GM12878 (cell line): ENCODE measurements at regions not wholly inside any gene's neighbourhood (a gene's known extent, or its start where the extent isn't known, plus 50 kb on each side); places are given as distances from the start of the nearest gene placed in this dataset.

Experiments
- ATAC-seq: fragments of 200-7000 bp; cut with Tn5 transposase; 3 replicates; pipeline ENCODE4 v1.9.1; 2020; ENCODE audit warnings: mild to moderate bottlenecking, moderate library complexity
- BruUV-seq: library from RNA; stranded (reverse); fragments of 400-500 nt; replicated peaks from 2 replicates; lab custom pipeline; 2021; lab: Mats Ljungman, UMichigan
- CTCF ChIA-PET: fragments of 300-600 bp; sonication (Branson Sonifier 250); formaldehyde crosslinking; extraction: SDS; loops from one replicate; lab custom pipeline; 2021; ENCODE audit warnings: inconsistent platforms; lab: Yijun Ruan, JAX
- POLR2A ChIA-PET: fragments of 350-600 bp; formaldehyde crosslinking; extraction: SDS; loops from one replicate; lab custom pipeline; 2021; ENCODE audit warnings: inconsistent platforms; lab: Charles Lee
- RAD21 ChIA-PET: fragments of 300-600 bp; sonication (Branson Sonifier 250); formaldehyde crosslinking; loops from one replicate; lab custom pipeline; 2023; ENCODE audit warnings: antibody characterized with exemption; ENCODE audit not compliant: unreplicated experiment; lab: Charles Lee
- SMC1A ChIA-PET: fragments of 300-600 bp; sonication (Branson Sonifier 250); formaldehyde crosslinking; loops from one replicate; lab custom pipeline; 2023; ENCODE audit not compliant: unreplicated experiment, uncharacterized antibody; lab: Charles Lee
- DNase-seq: peaks from one replicate; pipeline ENCODE4 v3.0.0-alpha.2; 2011; ENCODE audit warnings: low read depth, low spot score
- FAIRE-seq: peaks from 3 replicates; lab custom pipeline; 2011; peaks lifted over from hg19 to GRCh38; lab: Jason Lieb, UNC
- H2AFZ ChIP-seq: 2 replicates; pipeline ENCODE4 v1.6.0; 2011; ENCODE audit warnings: low read depth, low read length, control low read depth; ENCODE audit not compliant: control insufficient read depth
- H3K27ac ChIP-seq: 2 replicates; pipeline ENCODE4 v1.5.1; 2011; ENCODE audit warnings: control low read depth; ENCODE audit not compliant: control insufficient read depth, insufficient read depth
- H3K27me3 ChIP-seq, 2 experiments: replicated peaks in 1 of 2; 2 replicates each; pipeline versions ENCODE4 v1.6.0 to v1.6.1; 2011; ENCODE audit warnings: low read length in 1 of 2; ENCODE audit not compliant: control insufficient read depth in 2 of 2, insufficient read depth in 2 of 2
- H3K36me3 ChIP-seq, 2 experiments: 2 replicates each; pipeline ENCODE4 v1.5.1; 2011; ENCODE audit warnings: low read length in 1 of 2; ENCODE audit not compliant: control insufficient read depth in 2 of 2, insufficient read depth in 2 of 2
- H3K4me1 ChIP-seq: 2 replicates; pipeline ENCODE4 v1.6.1; 2011; ENCODE audit warnings: mild to moderate bottlenecking, low read length, moderate library complexity, mixed read lengths; ENCODE audit not compliant: control insufficient read depth, insufficient read depth
- H3K4me2 ChIP-seq: 2 replicates; pipeline ENCODE4 v1.6.0; 2011; ENCODE audit warnings: control low read depth; ENCODE audit not compliant: control insufficient read depth, insufficient read depth
- H3K4me3 ChIP-seq: fragments of 200-600 bp; sonication (generic); 2 replicates; pipeline ENCODE4 v1.5.1; 2016
- H3K79me2 ChIP-seq: 2 replicates; pipeline ENCODE4 v1.6.0; 2011; ENCODE audit warnings: low read length; ENCODE audit not compliant: control insufficient read depth, insufficient read depth
- H3K9ac ChIP-seq: 2 replicates; pipeline ENCODE4 v1.8.0; 2011; ENCODE audit warnings: low read length, control low read depth, mixed read lengths; ENCODE audit not compliant: control insufficient read depth, insufficient read depth
- H3K9me3 ChIP-seq: replicated peaks from 3 replicates; pipeline ENCODE4 v1.5.1; 2011; ENCODE audit warnings: mild to moderate bottlenecking, low read length; ENCODE audit not compliant: control insufficient read depth, insufficient read depth
- H4K20me1 ChIP-seq: 2 replicates; pipeline ENCODE4 v1.6.0; 2011; ENCODE audit not compliant: control insufficient read depth, insufficient read depth
- ETV6 ChIP-seq, 2 experiments: fragments of 450-650 bp in 1 of 2; IDR thresholded peaks in 1 of 2; conservative IDR thresholded peaks in 1 of 2; 2 replicates each; pipeline ENCODE4 v1.6.1; 2014; ENCODE audit warnings: antibody characterized with exemption in 1 of 2, borderline replicate concordance in 1 of 2, low read depth in 1 of 2, mild to moderate bottlenecking in 1 of 2, moderate library complexity in 1 of 2
- KLF5 ChIP-seq: fragments of 450-650 bp; IDR thresholded peaks from 2 replicates; pipeline ENCODE4 v1.6.1; 2014; ENCODE audit warnings: mild to moderate bottlenecking; ENCODE audit not compliant: partially characterized antibody
- MEF2A ChIP-seq: IDR thresholded peaks from 2 replicates; pipeline ENCODE4 v1.6.1; 2011; ENCODE audit warnings: low read depth, mild to moderate bottlenecking, low read length, moderate library complexity; ENCODE audit not compliant: insufficient read depth
- NFIC ChIP-seq: IDR thresholded peaks from 2 replicates; pipeline ENCODE4 v1.6.1; 2012; ENCODE audit warnings: low read depth, mild to moderate bottlenecking, inconsistent platforms, low read length, moderate library complexity
- POU2F2 ChIP-seq: IDR thresholded peaks from 3 replicates; pipeline ENCODE4 v1.6.1; 2011; ENCODE audit warnings: low read depth, mild to moderate bottlenecking, low read length, borderline replicate concordance
- RB1 ChIP-seq: fragments of 450-650 bp; formaldehyde crosslinking; IDR thresholded peaks from 2 replicates; pipeline ENCODE4 v1.6.1; 2017; ENCODE audit warnings: mild to moderate bottlenecking, borderline replicate concordance
- RELA ChIP-seq: fragments of 450-650 bp; IDR thresholded peaks from 2 replicates; pipeline ENCODE4 v1.8.0; 2014; ENCODE audit warnings: borderline replicate concordance; ENCODE audit not compliant: partially characterized antibody
- SREBF1 ChIP-seq: IDR thresholded peaks from 2 replicates; pipeline ENCODE4 v1.6.1; 2012; ENCODE audit warnings: mild to moderate bottlenecking, low read length
- ZNF24 ChIP-seq: fragments of 450-650 bp; IDR thresholded peaks from 2 replicates; pipeline ENCODE4 v1.6.1; 2017; ENCODE audit warnings: antibody characterized with exemption, mild to moderate bottlenecking
- ZNF687 ChIP-seq: fragments of 450-650 bp; IDR thresholded peaks from 2 replicates; pipeline ENCODE4 v1.6.1; 2017; ENCODE audit warnings: mild to moderate bottlenecking, moderate library complexity
- ZZZ3 ChIP-seq: IDR thresholded peaks from 2 replicates; pipeline ENCODE4 v1.6.1; 2011; ENCODE audit warnings: low read depth; ENCODE audit not compliant: control insufficient read depth, insufficient read length
- WGBS: methylation state at CpG from one replicate; pipeline ENCODE4 v1.1.6; 2016; ENCODE audit warnings: low lambda C conversion rate; ENCODE audit not compliant: insufficient replicate concordance, insufficient coverage; ENCODE audit errors: missing lambda C conversion rate; 5-methylcytosine and 5-hydroxymethylcytosine counted together
- in situ Hi-C: fragments of 300-500 bp; cut with MboI; formaldehyde crosslinking; loops from 9 replicates; pipeline ENCODE4 v1.14.3; 2018; ENCODE audit warnings: mixed read lengths
- intact Hi-C: fragments of 100-400 bp; cut with micrococcal nuclease; formaldehyde crosslinking; loops from one replicate; pipeline ENCODE4 v1.14.2; 2022; ENCODE audit not compliant: unreplicated experiment

- no peak overlapping the region for H3K9ac ChIP-seq
- in situ Hi-C loops (no loop called here), intact Hi-C loops (no loop called here)
- TF ChIP-seq MEF2A (no peak), ZNF24 (no peak), NFIC (no peak)
- ChIA-PET CTCF (no interaction called here), POLR2A (no interaction called here), RAD21 (no interaction called here), SMC1A (interaction anchor here (0.6 kb wide), 1 partner anchor 68 kb away, joined by 3 read pairs; no protein-coding TSS in a partner anchor)
- H3K4me2 ChIP-seq: no peak overlapping the region
- H3K27ac ChIP-seq: no peak overlapping the region
- no peak for ATAC-seq
- no peaks in the 10 kb centered on the region for H3K9me3 ChIP-seq
- WGBS: no CpG with 5 or more reads among the region's 6 CpGs
- H3K79me2 ChIP-seq: no peaks in the 10 kb centered on the region
- no peak for DNase-seq
- no peak overlapping the region for H2AFZ ChIP-seq
- BruUV-seq: no TSS peak
- H3K4me3 ChIP-seq: no peak overlapping the region
- no peaks in the 10 kb centered on the region for H3K36me3 ChIP-seq
- no peak for FAIRE-seq
- H3K4me1 ChIP-seq: no peaks in the 10 kb centered on the region
- no peaks in the 10 kb centered on the region for H4K20me1 ChIP-seq
- H3K27me3 ChIP-seq: no peaks in the 10 kb centered on the region; a peak in 2 of 4 replicates
These were observed 219.2 kb downstream of the TMEM121 start for GRCh38 chr14:105745433-105746123.

- no peaks in the 10 kb centered on the region for H3K9me3 ChIP-seq
- in situ Hi-C loops: no loop called here
- ChIA-PET SMC1A (interaction anchor here (0.6 kb wide), 1 partner anchor 67 kb away, joined by 3 read pairs; no protein-coding TSS in a partner anchor), CTCF (no interaction called here), POLR2A (no interaction called here), RAD21 (no interaction called here)
- no peaks in the 10 kb centered on the region for H3K4me1 ChIP-seq
- TF ChIP-seq RELA: no peak
- TF ChIP-seq ETV6 (conservative IDR thresholded peaks at IDR 0.05 in 1 of 2, IDR thresholded peaks at IDR 0.05 in 1 of 2; ENCODE audit: borderline replicate concordance in 1 of 2, low read depth in 1 of 2): no peak
- no peak for TF ChIP-seq ZNF687
- no peak for TF ChIP-seq KLF5
- TF ChIP-seq RB1: no peak
- no peak for TF ChIP-seq SREBF1
- TF ChIP-seq ZZZ3: no peak
- TF ChIP-seq POU2F2: no peak
- no peak for FAIRE-seq
- H2AFZ ChIP-seq: no peak overlapping the region
- no CpG with 5 or more reads among the region's 5 CpGs for WGBS
- no peak overlapping the region for H3K9ac ChIP-seq
- no peak overlapping the region for H3K4me2 ChIP-seq
- no peaks in the 10 kb centered on the region for H3K79me2 ChIP-seq
- ATAC-seq: no peak
- H3K4me3 ChIP-seq: no peak overlapping the region
- H3K27ac ChIP-seq: no peak overlapping the region
- DNase-seq: no peak
- intact Hi-C loops: no loop called here
- H3K36me3 ChIP-seq: no peaks in the 10 kb centered on the region
- H3K27me3 ChIP-seq: no peaks in the 10 kb centered on the region; a peak in 2 of 4 replicates
- no TSS peak for BruUV-seq
- no peaks in the 10 kb centered on the region for H4K20me1 ChIP-seq
These were observed 219.7 kb downstream of the TMEM121 start for GRCh38 chr14:105746124-105746514.
